ENCODE measurements at regions not wholly inside any gene's neighbourhood (a gene's known extent, or its start where the extent isn't known, plus 50 kb on each side); places are given as distances from the start of the nearest gene placed in this dataset.
"Not testable (repeated sequence)": the region's sequence is repeated elsewhere in the genome, so short reads cannot be mapped to it uniquely, and the experiment has no call there.

DNA sequence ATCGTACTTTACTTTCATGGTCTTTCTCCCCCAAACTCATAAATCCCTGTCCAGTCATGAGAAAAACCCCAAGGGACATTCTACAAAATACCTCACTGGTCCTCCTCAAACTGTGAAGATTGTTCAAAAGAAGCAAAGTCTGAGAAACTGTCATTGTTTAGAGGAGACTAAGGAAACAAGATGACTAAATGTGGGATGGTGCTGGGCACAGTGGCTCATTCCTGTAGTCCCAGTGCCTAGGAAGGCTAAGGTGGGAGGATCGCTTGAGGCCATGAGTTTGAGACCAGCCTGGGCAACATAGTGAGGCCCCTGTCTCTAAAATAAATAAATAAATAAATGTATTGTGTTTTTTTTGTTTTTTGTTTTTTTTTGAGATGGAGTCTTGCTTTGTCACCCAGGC lies 74.2 kb upstream of the SCAF11 start:
- WGBS, result 81% methylated on average over 2 of the region's 2 CpGs
- Histone ChIP-seq H3K4me1 (replicated peaks) (no peaks in the 10 kb centered on the region), H3K4me3 (no peak overlapping the region), H3K27me3 (replicated peaks; ENCODE audit: insufficient read depth) (no peaks in the 10 kb centered on the region), H3K9me3 (no peaks in the 10 kb centered on the region), H3K27ac (no peak overlapping the region), H3K36me3 (no peaks in the 10 kb centered on the region)
- intact Hi-C loops (cut with DNase I), result no loop called here
- DNase-seq (ENCODE audit: low spot score), result no peak
- TF ChIP-seq, protein P1, sequence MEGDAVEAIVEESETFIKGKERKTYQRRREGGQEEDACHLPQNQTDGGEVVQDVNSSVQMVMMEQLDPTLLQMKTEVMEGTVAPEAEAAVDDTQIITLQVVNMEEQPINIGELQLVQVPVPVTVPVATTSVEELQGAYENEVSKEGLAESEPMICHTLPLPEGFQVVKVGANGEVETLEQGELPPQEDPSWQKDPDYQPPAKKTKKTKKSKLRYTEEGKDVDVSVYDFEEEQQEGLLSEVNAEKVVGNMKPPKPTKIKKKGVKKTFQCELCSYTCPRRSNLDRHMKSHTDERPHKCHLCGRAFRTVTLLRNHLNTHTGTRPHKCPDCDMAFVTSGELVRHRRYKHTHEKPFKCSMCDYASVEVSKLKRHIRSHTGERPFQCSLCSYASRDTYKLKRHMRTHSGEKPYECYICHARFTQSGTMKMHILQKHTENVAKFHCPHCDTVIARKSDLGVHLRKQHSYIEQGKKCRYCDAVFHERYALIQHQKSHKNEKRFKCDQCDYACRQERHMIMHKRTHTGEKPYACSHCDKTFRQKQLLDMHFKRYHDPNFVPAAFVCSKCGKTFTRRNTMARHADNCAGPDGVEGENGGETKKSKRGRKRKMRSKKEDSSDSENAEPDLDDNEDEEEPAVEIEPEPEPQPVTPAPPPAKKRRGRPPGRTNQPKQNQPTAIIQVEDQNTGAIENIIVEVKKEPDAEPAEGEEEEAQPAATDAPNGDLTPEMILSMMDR (IDR thresholded peaks at IDR 0.05), result no peak
- TF ChIP-seq POLR2A (IDR thresholded peaks at IDR 0.05), result no peak

DNA sequence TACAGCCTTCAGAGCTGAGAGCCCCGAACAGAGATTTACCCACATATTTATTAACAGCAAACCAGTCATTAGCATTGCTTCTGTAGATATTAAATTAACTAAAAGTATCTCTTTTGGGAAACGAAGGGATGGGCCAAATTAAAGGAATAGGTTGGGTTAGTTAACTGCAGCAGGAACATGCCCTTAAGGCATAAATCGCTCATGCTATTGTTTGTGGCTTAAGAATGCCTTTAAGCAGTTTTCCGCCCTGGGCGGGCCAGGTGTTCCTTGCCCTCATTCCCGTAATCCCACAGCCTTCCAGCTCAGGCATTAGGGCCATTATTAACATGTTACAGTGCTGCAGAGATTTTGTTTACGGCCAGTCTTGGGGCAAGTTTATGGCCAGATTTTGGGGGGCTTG lies 68.3 kb upstream of the SCAF11 start:
- 92% methylated on average over 7 of the region's 7 CpGs for WGBS
- H3K27ac ChIP-seq; intact Hi-C loops (cut with DNase I); DNase-seq (ENCODE audit: low spot score); H3K4me1 ChIP-seq (replicated peaks); H3K4me3 ChIP-seq; H3K27me3 ChIP-seq (replicated peaks; ENCODE audit: insufficient read depth); H3K36me3 ChIP-seq; H3K9me3 ChIP-seq: not testable (repeated sequence)

DNA sequence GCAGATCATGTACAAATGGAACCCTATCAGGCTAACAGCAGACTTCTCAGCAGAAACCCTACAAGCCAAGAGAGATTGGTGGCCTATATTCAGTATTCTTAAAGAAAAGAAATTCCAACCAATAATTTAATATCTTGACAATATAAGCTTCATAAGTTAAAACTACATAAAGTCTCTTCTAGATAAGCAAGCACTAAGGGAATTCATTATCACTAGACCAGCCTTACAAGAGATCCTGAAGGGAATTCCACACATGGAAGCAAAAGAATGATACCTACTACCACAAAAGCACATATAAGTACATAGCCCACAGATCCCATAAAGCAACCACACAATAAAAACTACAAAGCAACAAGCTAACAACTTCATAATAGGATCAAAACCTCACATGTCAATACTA lies 60.4 kb upstream of the SCAF11 start:
- Histone ChIP-seq H3K36me3 (no peaks in the 10 kb centered on the region), H3K4me3 (no peak overlapping the region), H3K27me3 (replicated peaks; ENCODE audit: insufficient read depth) (no peaks in the 10 kb centered on the region), H3K4me1 (replicated peaks) (no peaks in the 10 kb centered on the region), H3K27ac (no peak overlapping the region), H3K9me3 (no peaks in the 10 kb centered on the region)
- intact Hi-C loops (cut with DNase I), result no loop called here
- TF ChIP-seq POLR2A (IDR thresholded peaks at IDR 0.05), result no peak
- TF ChIP-seq, protein P1 (IDR thresholded peaks at IDR 0.05), result no peak
- TF ChIP-seq POLR2AphosphoS5 (IDR thresholded peaks at IDR 0.05), result no peak
- no peak for DNase-seq (ENCODE audit: low spot score)

DNA sequence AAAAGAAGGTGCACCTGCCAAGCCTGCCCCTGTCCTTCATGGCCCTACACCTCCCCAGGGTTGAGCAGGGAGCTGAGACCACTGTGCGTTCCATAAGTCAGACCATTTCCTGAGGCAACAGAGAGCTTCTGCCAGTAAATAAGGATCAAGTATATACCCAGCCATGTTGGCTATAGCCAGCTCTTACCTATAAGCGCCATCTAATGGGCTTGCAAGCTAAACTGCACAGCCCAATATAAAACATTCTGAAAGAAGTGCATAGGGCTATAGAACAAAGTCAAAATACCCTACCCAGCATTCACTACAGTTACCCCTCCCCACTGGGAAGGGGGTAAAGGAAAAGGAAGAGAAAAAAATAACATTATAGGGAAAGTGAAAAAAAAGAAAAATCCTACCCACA lies 59.3 kb upstream of the SCAF11 start:
- Histone ChIP-seq H3K36me3 (no peaks in the 10 kb centered on the region), H3K9me3 (no peaks in the 10 kb centered on the region)
- TF ChIP-seq, protein P1 (IDR thresholded peaks at IDR 0.05), result no peak
- TF ChIP-seq POLR2AphosphoS5 (IDR thresholded peaks at IDR 0.05) (no peak), POLR2A (IDR thresholded peaks at IDR 0.05) (no peak)

DNA sequence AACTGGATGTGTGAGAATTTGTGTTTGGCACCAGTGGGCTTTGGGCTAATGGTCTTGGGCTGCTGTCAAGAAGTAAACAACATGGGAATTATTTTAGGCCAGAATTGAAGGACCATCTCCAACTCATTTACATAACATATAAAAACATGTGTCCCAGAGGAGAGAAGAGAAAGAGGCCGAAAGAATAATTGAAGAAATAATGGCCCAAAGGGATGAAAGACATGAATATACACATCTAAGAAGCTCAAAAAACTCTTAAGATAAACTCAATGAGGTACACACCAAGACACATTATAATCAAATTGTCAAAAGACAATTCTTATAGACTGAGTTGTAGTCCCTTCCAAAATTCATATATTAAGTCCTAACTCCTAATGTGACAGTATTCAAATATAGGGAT lies 56.1 kb upstream of the SCAF11 start:
- DNase-seq (ENCODE audit: low spot score), result no peak
- no peaks in the 10 kb centered on the region for H3K4me1 ChIP-seq (replicated peaks)
- intact Hi-C loops (cut with DNase I), result no loop called here
- no peaks in the 10 kb centered on the region for H3K36me3 ChIP-seq
- no peak for TF ChIP-seq POLR2A (IDR thresholded peaks at IDR 0.05)
- TF ChIP-seq POLR2AphosphoS5 (IDR thresholded peaks at IDR 0.05), result no peak
- TF ChIP-seq, protein P1 (IDR thresholded peaks at IDR 0.05), result no peak
- H3K4me3 ChIP-seq, result no peak overlapping the region
- WGBS, result 91% methylated on average over 1 of the region's 1 CpG
- no peak overlapping the region for H3K27ac ChIP-seq
- no peaks in the 10 kb centered on the region for H3K27me3 ChIP-seq (replicated peaks; ENCODE audit: insufficient read depth)
- H3K9me3 ChIP-seq, result no peaks in the 10 kb centered on the region

More for the DNA sequence above, 59.3 kb upstream of the SCAF11 start:
- Histone ChIP-seq H3K4me3 (no peak overlapping the region), H3K27me3 (replicated peaks; ENCODE audit: insufficient read depth) (no peaks in the 10 kb centered on the region), H3K4me1 (replicated peaks) (no peaks in the 10 kb centered on the region), H3K27ac (no peak overlapping the region)
- WGBS, result 50% methylated on average over 2 of the region's 2 CpGs
- no peak for DNase-seq (ENCODE audit: low spot score)
- intact Hi-C loops (cut with DNase I), result no loop called here

All from prostate gland (tissue), 2 donors.